NCI-H446 (cell line): ENCODE measurements at regions not wholly inside any gene's neighbourhood (a gene's known extent, or its start where the extent isn't known, plus 50 kb on each side); places are given as distances from the start of the nearest gene placed in this dataset.

Experiments
- DNase-seq, 2 experiments: peaks; one replicate each; lab custom pipeline; 2025; lab: John Stamatoyannopoulos, UW

- no peak for DNase-seq
These were observed 126.9 kb upstream of the OSMR start for GRCh38 chr5:38718771-38719391.

GRCh38 chr5:38719403-38719802 lies 126.4 kb upstream of the OSMR start:
- no peak for DNase-seq

GRCh38 chr5:38719916-38720315 lies 125.9 kb upstream of the OSMR start:
- no peak for DNase-seq

- DNase-seq: no peak
These were observed 125.1 kb upstream of the OSMR start for GRCh38 chr5:38720554-38721361.

- DNase-seq: no peak
These were observed 122.9 kb upstream of the OSMR start for GRCh38 chr5:38722918-38723317.

GRCh38 chr5:38723426-38723825 lies 122.4 kb upstream of the OSMR start:
- DNase-seq: no peak

- DNase-seq: no peak
These were observed 121.3 kb upstream of the OSMR start for GRCh38 chr5:38724301-38725030.

- DNase-seq: no peak
These were observed 120.4 kb upstream of the OSMR start for GRCh38 chr5:38725371-38725865.

- no peak for DNase-seq
These were observed 119.5 kb upstream of the OSMR start for GRCh38 chr5:38726279-38726678.

- DNase-seq: no peak
These were observed 117.8 kb upstream of the OSMR start for GRCh38 chr5:38728029-38728428.

GRCh38 chr5:38731461-38731860 lies 114.4 kb upstream of the OSMR start:
- no peak for DNase-seq

- no peak for DNase-seq
These were observed 111.5 kb upstream of the OSMR start for GRCh38 chr5:38734353-38734752.

GRCh38 chr5:38736089-38736488 lies 109.7 kb upstream of the OSMR start:
- no peak for DNase-seq

- DNase-seq: no peak
These were observed 107.8 kb upstream of the OSMR start for GRCh38 chr5:38737976-38738375.

GRCh38 chr5:38739011-38739704 lies 106.7 kb upstream of the OSMR start:
- no peak for DNase-seq

GRCh38 chr5:38739705-38740045 lies 106.1 kb upstream of the OSMR start:
- no peak for DNase-seq

GRCh38 chr5:38742821-38743220 lies 103.0 kb upstream of the OSMR start:
- no peak for DNase-seq

GRCh38 chr5:38743562-38743961 lies 102.2 kb upstream of the OSMR start:
- DNase-seq: no peak

- DNase-seq: no peak
These were observed 99.7 kb upstream of the OSMR start for GRCh38 chr5:38745836-38746732.

GRCh38 chr5:38749861-38750260 lies 96.0 kb upstream of the OSMR start:
- no peak for DNase-seq

- DNase-seq: no peak
These were observed 94.7 kb upstream of the OSMR start for GRCh38 chr5:38751103-38751502.
